Naive thymus-derived CD4-positive, alpha-beta T cell (primary cell): ENCODE measurements at regions not wholly inside any gene's neighbourhood (a gene's known extent, or its start where the extent isn't known, plus 50 kb on each side); places are given as distances from the start of the nearest gene placed in this dataset.

Experiments
- ATAC-seq: fragments of 150-1000 bp; cut with Tn5 transposase; 2 replicates; pipeline ENCODE4 v1.10.0; 2021; ENCODE audit warnings: mild to moderate bottlenecking, moderate library complexity
- CTCF ChIA-PET: fragments of 350-600 bp; sonication (Branson Sonifier 250); formaldehyde crosslinking; loops from one replicate; lab custom pipeline; 2021; ENCODE audit warnings: antibody characterized with exemption; lab: Charles Lee
- POLR2A ChIA-PET: fragments of 350-600 bp; sonication (Branson Sonifier 250); formaldehyde crosslinking; loops from one replicate; lab custom pipeline; 2021; ENCODE audit warnings: antibody characterized with exemption, inconsistent platforms; lab: Charles Lee
- DNase-seq, 9 donors: peaks; one replicate each; pipeline versions ENCODE4 v3.0.0 to v3.0.0-alpha.2; 2020 to 2022; ENCODE audit warnings: mixed read lengths in 1 of 9
- H3K27ac ChIP-seq: one replicate; pipeline ENCODE4 v1.7.0; 2013; ENCODE audit warnings: mild to moderate bottlenecking, low read depth, low read length, moderate library complexity
- H3K27me3 ChIP-seq, 2 donors: one replicate each; pipeline ENCODE4 v1.7.0; 2013; ENCODE audit warnings: low read length in 2 of 2, mild to moderate bottlenecking in 2 of 2, moderate library complexity in 2 of 2; ENCODE audit not compliant: control insufficient read depth in 2 of 2, insufficient read depth in 2 of 2
- H3K36me3 ChIP-seq, 3 experiments: 1 replicate in 2 of 3; 2 replicates in 1 of 3; pipeline ENCODE4 v1.7.0; 2013; ENCODE audit warnings: low read length in 3 of 3, mild to moderate bottlenecking in 3 of 3, moderate library complexity in 1 of 3; ENCODE audit not compliant: insufficient read depth in 3 of 3, control insufficient read depth in 2 of 3
- H3K4me1 ChIP-seq, 2 donors: one replicate each; pipeline ENCODE4 v1.7.0; 2013; ENCODE audit warnings: low read length in 2 of 2, mild to moderate bottlenecking in 2 of 2, moderate library complexity in 1 of 2; ENCODE audit not compliant: control insufficient read depth in 2 of 2, insufficient read depth in 2 of 2
- H3K4me3 ChIP-seq: 2 replicates; pipeline ENCODE4 v1.7.0; 2013; ENCODE audit warnings: mild to moderate bottlenecking, low read length
- H3K9me3 ChIP-seq, 3 experiments: 1 replicate in 2 of 3; 2 replicates in 1 of 3; pipeline ENCODE4 v1.7.0; 2013; ENCODE audit warnings: low read length in 3 of 3; ENCODE audit not compliant: control insufficient read depth in 2 of 3
- H3K27ac Mint-ChIP-seq, 9 donors: one replicate each; pipeline ENCODE4 v1.8.0; 2020 to 2022; ENCODE audit warnings: mixed read lengths in 9 of 9, mild to moderate bottlenecking in 8 of 9, moderate library complexity in 5 of 9, inconsistent platforms in 2 of 9
- H3K27me3 Mint-ChIP-seq, 5 donors: one replicate each; pipeline ENCODE4 v1.8.0; 2021 to 2022; ENCODE audit warnings: mixed read lengths in 5 of 5, mild to moderate bottlenecking in 1 of 5
- H3K36me3 Mint-ChIP-seq, 5 donors: one replicate each; pipeline ENCODE4 v1.8.0; 2020 to 2022; ENCODE audit warnings: mixed read lengths in 5 of 5, mild to moderate bottlenecking in 3 of 5, inconsistent platforms in 1 of 5
- H3K4me1 Mint-ChIP-seq, 7 donors: one replicate each; pipeline ENCODE4 v1.8.0; 2020 to 2022; ENCODE audit warnings: mixed read lengths in 7 of 7, mild to moderate bottlenecking in 3 of 7, inconsistent platforms in 1 of 7
- H3K4me3 Mint-ChIP-seq, 10 donors: one replicate each; pipeline ENCODE4 v1.8.0; 2020 to 2022; ENCODE audit warnings: mild to moderate bottlenecking in 10 of 10, mixed read lengths in 10 of 10, moderate library complexity in 6 of 10, inconsistent platforms in 2 of 10
- H3K9me3 Mint-ChIP-seq, 11 donors: one replicate each; pipeline ENCODE4 v1.8.0; 2020 to 2022; ENCODE audit warnings: mixed read lengths in 11 of 11, mild to moderate bottlenecking in 4 of 11, inconsistent platforms in 1 of 11, moderate library complexity in 1 of 11
- intact Hi-C, 2 donors: fragments of 100-400 bp; cut with micrococcal nuclease; formaldehyde crosslinking; loops; one replicate each; pipeline ENCODE4 v1.15.1; 2023

- no peaks in the 10 kb centered on the region for H3K36me3 ChIP-seq
- CTCF ChIA-PET, result no interaction called here
- H3K4me3 ChIP-seq, result no peak overlapping the region
- H3K4me1 ChIP-seq, result no peaks in the 10 kb centered on the region
- peaks cover 0 to 23% (median 13%) of the 10 kb centered on the region in 3 experiments for H3K9me3 ChIP-seq
- no peaks in the 10 kb centered on the region for H3K27me3 ChIP-seq
- H3K27me3 Mint-ChIP-seq, result peaks cover 0 to 10% (median 0%) of the 10 kb centered on the region in 5 donors
- H3K27ac ChIP-seq, result no peak overlapping the region
- DNase-seq, result no peak
- intact Hi-C loops, result no loop called here
- POLR2A ChIA-PET, result no interaction called here
- H3K4me1 Mint-ChIP-seq, result no peaks in the 10 kb centered on the region
- H3K9me3 Mint-ChIP-seq, result peaks cover 14 to 73% (median 35%) of the 10 kb centered on the region in 11 donors
- peaks cover 9 to 23% (median 21%) of the 10 kb centered on the region in 5 donors for H3K36me3 Mint-ChIP-seq
- H3K27ac Mint-ChIP-seq, result no peak overlapping the region
- no peak for ATAC-seq
- H3K4me3 Mint-ChIP-seq, result no peak overlapping the region
These were observed 73.3 kb downstream of the RFC3 start for GRCh38 chr13:33891196-33891742.

- no peaks in the 10 kb centered on the region for H3K27me3 ChIP-seq
- DNase-seq (no peak), ATAC-seq (no peak)
- no peak overlapping the region for H3K27ac ChIP-seq
- Mint-ChIP-seq H3K9me3 (peaks cover 14 to 94% (median 46%) of the 10 kb centered on the region in 11 donors), H3K36me3 (peaks cover 9 to 31% (median 21%) of the 10 kb centered on the region in 5 donors), H3K27ac (no peak overlapping the region), H3K4me1 (no peaks in the 10 kb centered on the region), H3K27me3 (peaks cover 0 to 10% (median 0%) of the 10 kb centered on the region in 5 donors), H3K4me3 (no peak overlapping the region)
- no peaks in the 10 kb centered on the region for H3K4me1 ChIP-seq
- ChIA-PET POLR2A (no interaction called here), CTCF (no interaction called here)
- intact Hi-C loops, result no loop called here
- H3K4me3 ChIP-seq, result no peak overlapping the region
- H3K9me3 ChIP-seq, result peaks cover 0 to 23% (median 18%) of the 10 kb centered on the region in 3 experiments
- no peaks in the 10 kb centered on the region for H3K36me3 ChIP-seq
These were observed 75.6 kb downstream of the RFC3 start for GRCh38 chr13:33893559-33893958.

GRCh38 chr13:33904431-33904830 is 86.5 kb downstream of the RFC3 start:
- Mint-ChIP-seq H3K27ac (no peak overlapping the region), H3K36me3 (peaks cover 0 to 6% (median 0%) of the 10 kb centered on the region in 5 donors), H3K9me3 (peaks cover 0 to 24% (median 12%) of the 10 kb centered on the region in 11 donors), H3K27me3 (no peaks in the 10 kb centered on the region), H3K4me3 (no peak overlapping the region), H3K4me1 (no peaks in the 10 kb centered on the region)
- Histone ChIP-seq H3K36me3 (no peaks in the 10 kb centered on the region), H3K27ac (no peak overlapping the region), H3K9me3 (peaks cover 0 to 4% (median 0%) of the 10 kb centered on the region in 3 experiments), H3K27me3 (no peaks in the 10 kb centered on the region), H3K4me3 (no peak overlapping the region), H3K4me1 (no peaks in the 10 kb centered on the region)
- CTCF ChIA-PET, result no interaction called here
- intact Hi-C loops, result no loop called here
- POLR2A ChIA-PET, result no interaction called here
- DNase-seq (no peak), ATAC-seq (no peak)

GRCh38 chr13:33908116-33908515 is 90.2 kb downstream of the RFC3 start:
- H3K27ac ChIP-seq, result no peak overlapping the region
- ChIA-PET POLR2A (no interaction called here), CTCF (no interaction called here)
- no peaks in the 10 kb centered on the region for H3K27me3 ChIP-seq
- Mint-ChIP-seq H3K27me3 (no peaks in the 10 kb centered on the region), H3K36me3 (peaks cover 0 to 13% (median 0%) of the 10 kb centered on the region in 5 donors), H3K4me3 (no peak overlapping the region), H3K4me1 (no peaks in the 10 kb centered on the region), H3K27ac (no peak overlapping the region), H3K9me3 (peaks cover 0 to 4% (median 0%) of the 10 kb centered on the region in 11 donors)
- no peaks in the 10 kb centered on the region for H3K36me3 ChIP-seq
- H3K4me1 ChIP-seq, result no peaks in the 10 kb centered on the region
- H3K4me3 ChIP-seq, result no peak overlapping the region
- DNase-seq (no peak), ATAC-seq (no peak)
- peaks cover 0 to under 1% (median 0%) of the 10 kb centered on the region in 3 experiments for H3K9me3 ChIP-seq
- intact Hi-C loops, result no loop called here

GRCh38 chr13:33910255-33910654 is 92.3 kb downstream of the RFC3 start:
- Mint-ChIP-seq H3K9me3 (peaks cover 0 to 1% (median 0%) of the 10 kb centered on the region in 11 donors), H3K27ac (no peak overlapping the region), H3K36me3 (peaks cover 0 to 10% (median 0%) of the 10 kb centered on the region in 5 donors), H3K4me1 (no peaks in the 10 kb centered on the region), H3K27me3 (no peaks in the 10 kb centered on the region), H3K4me3 (no peak overlapping the region)
- H3K27me3 ChIP-seq, result no peaks in the 10 kb centered on the region
- intact Hi-C loops, result no loop called here
- no peak overlapping the region for H3K4me3 ChIP-seq
- no peaks in the 10 kb centered on the region for H3K4me1 ChIP-seq
- no peaks in the 10 kb centered on the region for H3K36me3 ChIP-seq
- POLR2A ChIA-PET, result no interaction called here
- CTCF ChIA-PET, result no interaction called here
- no peak overlapping the region for H3K27ac ChIP-seq
- no peaks in the 10 kb centered on the region for H3K9me3 ChIP-seq
- DNase-seq, result no peak
- no peak for ATAC-seq

GRCh38 chr13:33911521-33911920 is 93.6 kb downstream of the RFC3 start:
- Histone ChIP-seq H3K27me3 (no peaks in the 10 kb centered on the region), H3K36me3 (no peaks in the 10 kb centered on the region), H3K4me3 (no peak overlapping the region), H3K9me3 (no peaks in the 10 kb centered on the region), H3K4me1 (no peaks in the 10 kb centered on the region), H3K27ac (no peak overlapping the region)
- no peak overlapping the region for H3K4me3 Mint-ChIP-seq
- no peaks in the 10 kb centered on the region for H3K4me1 Mint-ChIP-seq
- DNase-seq (no peak), ATAC-seq (no peak)
- H3K27ac Mint-ChIP-seq, result no peak overlapping the region
- POLR2A ChIA-PET, result no interaction called here
- H3K9me3 Mint-ChIP-seq, result peaks cover 0 to 1% (median 0%) of the 10 kb centered on the region in 11 donors
- H3K27me3 Mint-ChIP-seq, result no peaks in the 10 kb centered on the region
- intact Hi-C loops, result no loop called here
- CTCF ChIA-PET, result no interaction called here
- peaks cover 0 to 10% (median 0%) of the 10 kb centered on the region in 5 donors for H3K36me3 Mint-ChIP-seq

GRCh38 chr13:33913829-33914228 is 95.9 kb downstream of the RFC3 start:
- CTCF ChIA-PET, result no interaction called here
- intact Hi-C loops, result no loop called here
- POLR2A ChIA-PET, result no interaction called here
- no peak overlapping the region for H3K27ac Mint-ChIP-seq
- H3K27me3 Mint-ChIP-seq, result no peaks in the 10 kb centered on the region
- ATAC-seq (no peak), DNase-seq (no peak)
- H3K36me3 ChIP-seq, result no peaks in the 10 kb centered on the region
- peaks cover 0 to 1% (median 0%) of the 10 kb centered on the region in 11 donors for H3K9me3 Mint-ChIP-seq
- H3K4me3 Mint-ChIP-seq, result no peak overlapping the region
- no peaks in the 10 kb centered on the region for H3K9me3 ChIP-seq
- H3K4me3 ChIP-seq, result no peak overlapping the region
- H3K27me3 ChIP-seq, result no peaks in the 10 kb centered on the region
- no peak overlapping the region for H3K27ac ChIP-seq
- no peaks in the 10 kb centered on the region for H3K4me1 Mint-ChIP-seq
- H3K36me3 Mint-ChIP-seq, result peaks cover 0 to 10% (median 0%) of the 10 kb centered on the region in 5 donors
- H3K4me1 ChIP-seq, result no peaks in the 10 kb centered on the region
